Activated T-cell treated with anti-CD3 and anti-CD28 coated beads for 24 hours (primary cell): ENCODE measurements at regions not wholly inside any gene's neighbourhood (a gene's known extent, or its start where the extent isn't known, plus 50 kb on each side); places are given as distances from the start of the nearest gene placed in this dataset.

Source experiments
- DNase-seq: peaks from one replicate; pipeline ENCODE4 v3.0.0-alpha.2; 2020; ENCODE audit warnings: low read depth

DNA sequence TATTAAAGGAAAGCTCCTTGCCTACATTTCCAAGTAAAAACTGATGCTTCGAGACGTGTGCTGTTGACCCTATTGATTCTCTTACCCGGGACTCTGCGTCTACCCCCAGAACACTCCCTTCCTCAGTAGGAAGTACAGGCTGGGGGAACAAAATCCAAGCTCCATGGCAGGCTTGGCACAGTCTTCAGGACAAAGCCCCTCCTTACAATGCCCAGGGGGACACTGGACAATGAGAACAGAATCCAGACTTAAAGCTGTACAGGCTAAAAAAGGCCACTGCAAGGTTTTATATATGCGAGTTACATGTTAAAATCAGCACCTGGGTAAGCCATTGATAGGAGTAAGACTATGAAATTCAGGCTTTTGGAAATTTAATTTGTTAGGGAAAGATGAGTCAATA lies 250.6 kb upstream of the DAPK1 start:
- DNase-seq: no peak

- no peak for DNase-seq
These were observed 248.6 kb upstream of the DAPK1 start for GRCh38 chr9:87249029-87249428.

DNA sequence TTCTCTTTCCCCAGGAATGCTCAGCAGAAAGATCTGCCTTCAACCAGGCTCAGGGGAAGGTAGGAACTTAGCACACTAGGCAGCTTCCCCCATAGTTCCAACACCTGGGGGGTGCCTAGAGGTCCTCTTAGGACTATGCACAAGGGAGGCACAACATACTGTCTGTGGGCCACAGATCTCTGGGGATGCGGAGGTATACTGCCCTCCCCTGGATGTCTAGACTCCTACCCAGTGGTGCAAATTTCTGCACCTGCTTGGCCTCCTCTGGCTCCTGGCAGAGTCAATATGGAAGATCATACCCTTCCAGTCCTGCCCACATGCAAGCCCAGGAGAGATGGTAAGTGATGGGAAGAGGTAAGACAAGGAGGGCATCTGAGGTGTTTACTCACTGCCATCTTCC lies 247.5 kb upstream of the DAPK1 start:
- DNase-seq: no peak

DNA sequence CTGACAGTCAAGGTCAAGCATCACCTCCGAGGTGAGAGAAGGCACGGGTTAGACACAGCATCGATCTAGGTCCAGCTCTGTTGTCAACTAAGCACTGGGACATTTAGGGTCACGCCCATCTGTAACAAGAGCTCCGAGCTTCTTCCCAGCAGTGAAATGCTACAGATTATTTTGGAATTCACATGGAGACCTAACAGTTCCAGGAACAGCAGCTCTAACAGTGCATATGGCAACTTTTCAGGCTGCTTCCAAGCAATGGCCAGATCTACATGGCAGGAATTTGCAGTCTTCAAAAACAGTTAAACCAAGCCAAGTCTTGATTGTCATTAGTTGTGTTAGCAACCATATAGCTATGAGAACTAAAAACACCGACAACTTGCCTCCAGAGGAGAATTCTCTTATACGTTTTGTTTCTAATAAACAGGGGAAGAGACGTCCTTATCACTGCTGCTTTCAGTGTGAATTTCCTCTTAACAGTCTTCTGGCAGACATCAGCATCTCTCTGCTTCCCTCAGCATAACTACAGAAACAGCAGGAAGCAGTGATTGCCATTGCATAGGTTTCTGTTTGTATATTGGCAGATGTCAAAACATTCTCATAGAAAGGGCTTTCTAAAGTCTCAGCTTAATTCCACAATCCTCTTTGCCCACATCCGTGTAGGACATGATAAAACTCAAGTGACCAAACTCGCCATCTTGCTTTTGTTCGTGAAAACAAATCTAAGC lies 242.1 kb upstream of the DAPK1 start:
- DNase-seq: no peak

GRCh38 chr9:87256973-87257372 lies 240.7 kb upstream of the DAPK1 start:
- no peak for DNase-seq

DNA sequence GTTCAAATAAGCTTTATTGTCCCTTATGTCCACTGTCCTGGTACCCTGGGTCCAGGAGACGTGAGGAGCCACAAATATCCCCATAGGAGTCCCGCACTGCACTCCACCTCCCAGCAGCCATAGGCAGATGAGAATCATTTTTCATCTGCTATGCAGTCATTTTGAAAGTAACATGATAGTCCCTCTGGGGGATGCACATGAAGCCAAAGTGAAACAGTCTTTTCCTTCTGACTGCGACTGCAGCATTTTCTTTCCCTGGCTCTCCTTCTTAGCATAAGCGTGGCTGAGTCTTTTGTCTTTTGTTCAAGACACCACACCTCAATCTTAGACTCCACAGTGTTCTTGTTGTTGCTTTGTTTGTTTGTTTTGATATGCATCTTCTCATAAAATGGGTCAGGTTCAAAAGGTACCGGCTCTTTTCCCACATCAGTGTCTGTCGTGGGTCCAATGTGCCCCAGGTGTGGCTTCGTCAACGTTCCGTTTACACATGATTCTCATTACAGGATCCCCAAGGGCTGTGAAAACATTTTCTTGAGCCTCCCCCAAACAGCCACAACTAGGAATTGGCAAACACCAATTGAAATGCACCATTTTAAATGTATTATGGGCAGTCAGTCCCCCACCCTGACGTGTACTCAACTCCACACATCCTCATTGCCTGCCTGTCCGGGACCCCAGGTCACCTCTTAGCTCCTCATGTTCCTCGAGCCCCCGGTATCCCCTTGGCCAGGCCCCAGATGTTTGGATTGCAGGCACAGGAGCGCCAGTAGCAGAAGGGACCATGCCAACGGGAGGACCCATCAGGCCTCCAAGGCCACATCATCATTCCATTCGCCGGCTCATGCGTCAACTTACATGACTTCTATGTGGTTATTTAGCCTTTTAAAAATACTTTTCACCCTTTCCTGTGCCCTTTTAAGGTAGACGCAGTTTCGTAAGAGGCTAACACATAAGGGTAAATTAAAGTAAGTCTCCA lies 237.8 kb upstream of the DAPK1 start:
- DNase-seq: no peak

GRCh38 chr9:87263291-87263690 lies 234.4 kb upstream of the DAPK1 start:
- DNase-seq: no peak

DNA sequence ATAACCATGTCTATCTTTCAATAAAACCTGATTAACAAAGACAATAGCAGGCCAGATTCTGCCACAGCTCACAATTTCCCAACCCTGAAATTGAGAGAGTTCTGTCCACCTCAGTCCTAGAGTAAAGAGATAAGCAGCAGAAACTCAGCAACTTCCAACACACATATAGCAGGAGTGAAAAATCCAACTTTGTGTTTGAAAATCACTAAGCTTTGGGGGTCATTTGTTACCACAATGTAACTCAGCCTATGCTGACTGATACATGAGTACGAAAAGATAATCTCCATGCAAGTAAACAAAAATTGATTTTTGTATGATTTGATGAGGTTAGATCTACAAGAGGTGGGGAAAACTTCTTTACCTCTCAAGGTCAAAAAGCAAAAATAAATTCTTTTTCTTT lies 231.0 kb upstream of the DAPK1 start:
- DNase-seq: no peak

DNA sequence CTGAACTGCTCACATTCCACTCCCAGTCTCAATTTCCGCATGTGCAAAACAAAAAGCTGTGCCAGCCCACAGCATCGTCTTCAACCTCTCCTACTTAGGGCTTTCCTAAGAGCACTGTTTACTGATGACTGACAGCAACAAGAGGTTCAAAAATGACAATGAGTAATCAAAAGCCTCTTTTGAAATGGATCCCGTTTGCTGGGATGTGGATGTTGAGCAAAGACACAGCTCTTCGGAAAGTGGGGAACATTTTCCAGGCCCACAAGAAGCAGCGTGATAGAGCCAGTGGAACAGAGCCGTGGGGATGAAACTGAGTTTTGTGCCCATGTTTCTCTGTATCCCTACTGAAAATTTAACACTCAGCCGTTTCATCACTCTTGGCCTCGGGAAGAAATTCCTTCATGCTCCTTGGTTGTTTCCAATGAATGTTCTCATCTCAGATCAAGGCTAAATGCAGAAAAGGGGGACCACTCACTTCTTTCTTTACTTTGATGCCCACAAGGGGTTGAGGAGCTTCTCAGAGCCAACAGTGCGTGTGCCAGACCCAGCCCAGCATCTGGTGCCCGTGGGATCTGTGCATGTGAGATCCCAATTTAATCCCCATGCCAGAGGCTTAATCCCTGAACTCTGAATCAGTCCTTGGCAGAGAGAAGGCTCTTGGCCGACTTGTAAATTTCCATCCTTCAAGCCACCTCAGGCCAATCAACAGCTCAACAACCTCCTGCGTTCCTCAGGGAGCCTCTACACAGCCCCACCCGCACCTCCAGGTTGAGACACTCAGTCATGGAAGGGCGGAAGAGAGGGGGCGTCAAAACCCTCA lies 230.2 kb upstream of the DAPK1 start:
- DNase-seq: no peak

DNA sequence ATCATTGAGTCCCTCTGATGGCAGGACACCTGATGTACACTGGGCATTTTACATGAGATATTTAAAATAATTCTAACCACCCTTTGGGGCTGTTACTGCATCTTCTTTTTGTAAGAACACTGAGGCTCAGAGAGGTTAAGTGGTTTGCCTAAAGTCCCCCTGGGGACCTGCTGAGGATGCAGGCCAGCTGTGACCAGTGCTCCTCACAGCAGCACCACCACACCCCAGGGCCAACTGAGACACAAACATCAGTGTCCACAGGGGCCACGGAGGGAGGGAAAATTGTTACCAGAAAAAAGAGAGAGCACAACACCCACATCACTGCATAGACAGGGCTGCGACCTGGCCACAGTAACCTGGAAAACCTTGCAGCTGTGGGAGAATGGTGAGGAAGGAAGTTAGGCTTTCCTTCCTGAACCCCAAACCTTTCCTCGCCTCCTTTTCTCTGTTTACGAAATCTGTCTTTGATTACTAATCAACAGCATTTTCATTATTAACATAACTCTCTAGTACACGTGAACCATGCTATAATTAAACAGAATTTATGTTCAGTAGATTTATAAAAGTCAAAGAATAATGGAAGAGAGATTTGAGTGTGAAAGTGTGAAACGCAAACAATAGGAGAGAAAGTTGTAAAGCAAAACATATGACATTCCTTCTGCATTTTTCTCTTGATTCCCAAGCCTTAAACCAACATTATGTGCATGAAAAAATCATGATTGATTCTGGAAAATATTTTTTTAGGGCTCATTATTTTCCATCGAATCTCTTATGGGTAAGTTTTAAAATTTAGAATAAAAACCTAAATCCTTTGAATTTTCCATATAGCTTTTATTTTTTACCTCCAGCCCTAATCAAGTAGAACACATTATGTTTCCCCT lies 228.1 kb upstream of the DAPK1 start:
- no peak for DNase-seq

GRCh38 chr9:87270221-87270847 lies 227.3 kb upstream of the DAPK1 start:
- DNase-seq: no peak

DNA sequence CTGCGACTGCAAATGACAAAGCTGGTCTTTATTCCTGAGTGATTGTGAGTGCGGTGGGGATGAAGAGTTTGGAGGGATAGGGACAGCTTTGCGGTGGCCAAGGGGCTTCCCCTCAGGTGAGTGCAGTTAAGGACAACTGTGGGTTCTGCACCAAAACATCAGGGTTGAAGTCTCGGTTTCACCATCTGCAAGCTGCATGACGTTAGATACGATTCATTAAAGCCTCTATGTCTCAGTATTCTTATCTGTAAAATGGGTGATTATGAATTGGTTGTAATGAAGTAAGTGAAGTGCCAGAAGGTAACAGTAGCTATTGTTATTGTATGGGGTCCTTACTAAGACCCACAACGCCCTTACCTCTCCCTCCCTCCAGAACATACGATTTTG lies 226.8 kb upstream of the DAPK1 start:
- DNase-seq: no peak

GRCh38 chr9:87271696-87272477 lies 225.8 kb upstream of the DAPK1 start:
- DNase-seq: no peak

DNA sequence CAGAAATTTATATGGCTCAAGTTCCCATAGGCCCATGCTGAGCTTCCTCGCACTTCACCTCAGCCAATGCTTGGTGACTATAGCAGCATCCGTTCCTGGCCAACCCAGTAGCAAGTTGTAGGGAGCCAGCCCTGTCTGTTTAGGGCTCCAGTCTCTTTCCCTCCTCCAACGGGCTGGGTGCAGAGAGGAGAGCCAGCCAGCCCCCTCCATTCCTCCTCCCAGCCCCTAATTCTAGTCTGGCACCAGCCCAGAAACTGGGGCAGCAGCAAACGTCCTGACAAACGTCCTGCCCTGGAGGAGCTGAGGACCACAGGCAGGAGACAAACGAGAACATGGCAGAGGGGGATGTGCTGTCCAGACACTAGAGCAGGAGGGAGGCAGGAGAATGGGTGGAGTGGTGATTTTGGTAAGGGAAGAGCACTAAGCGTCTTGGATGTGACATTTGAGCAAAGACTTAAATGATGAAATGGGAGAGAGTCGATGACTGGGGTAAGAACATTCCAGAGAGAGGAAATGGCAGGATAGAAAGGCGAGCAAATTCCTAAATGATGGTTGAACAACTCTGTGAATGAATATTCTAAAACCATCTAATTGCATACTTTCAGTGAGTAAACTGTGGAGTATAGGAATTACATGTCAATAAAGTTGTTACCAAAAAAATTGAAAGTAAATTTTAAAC lies 222.5 kb upstream of the DAPK1 start:
- no peak for DNase-seq

- no peak for DNase-seq
These were observed 221.3 kb upstream of the DAPK1 start for GRCh38 chr9:87276327-87276841.

DNA sequence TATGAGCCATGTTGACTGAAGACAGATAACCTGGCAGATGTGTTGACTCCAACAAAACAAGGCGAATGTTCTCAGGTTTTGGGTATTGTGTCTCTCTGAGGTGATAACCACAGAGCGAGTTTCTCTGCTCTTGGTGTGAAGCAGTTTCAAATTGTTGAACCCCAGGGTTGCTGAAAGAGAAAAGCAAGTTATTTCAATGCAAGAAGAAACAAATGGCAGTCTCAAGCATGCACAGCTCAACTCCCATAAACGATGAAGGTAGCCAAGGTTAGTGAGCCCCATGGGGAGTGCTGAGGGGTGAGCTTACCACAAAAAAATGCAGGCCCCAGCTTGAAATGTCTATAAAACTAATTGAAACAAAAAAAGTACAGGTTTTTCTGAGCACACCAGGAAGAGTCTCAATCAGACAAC lies 220.8 kb upstream of the DAPK1 start:
- DNase-seq: no peak

- no peak for DNase-seq
These were observed 220.3 kb upstream of the DAPK1 start for GRCh38 chr9:87277346-87277745.

GRCh38 chr9:87278971-87279733 lies 218.5 kb upstream of the DAPK1 start:
- DNase-seq: no peak

DNA sequence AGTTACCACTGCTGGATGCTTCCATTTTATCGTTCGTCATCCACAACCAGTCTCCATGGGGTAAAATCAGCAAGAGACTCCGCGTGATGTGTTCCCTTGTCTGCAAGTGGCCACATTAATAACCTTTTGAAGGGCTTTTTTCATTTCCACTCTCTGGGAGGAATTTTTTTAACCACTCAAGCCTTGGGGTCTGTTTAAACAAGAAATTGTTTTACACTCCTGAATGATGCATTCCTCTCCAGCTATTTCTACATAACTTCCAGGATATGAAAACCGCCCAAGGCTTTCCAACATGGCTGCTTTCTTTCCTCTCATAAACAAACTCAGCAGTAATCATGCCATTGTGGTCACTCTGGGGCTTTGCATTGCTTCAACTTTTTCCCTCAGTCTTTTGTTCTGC lies 217.2 kb upstream of the DAPK1 start:
- no peak for DNase-seq
